Large intestine (tissue), 3 donors: ENCODE measurements at regions not wholly inside any gene's neighbourhood (a gene's known extent, or its start where the extent isn't known, plus 50 kb on each side); places are given as distances from the start of the nearest gene placed in this dataset.
"Not testable (repeated sequence)": the region's sequence is repeated elsewhere in the genome, so short reads cannot be mapped to it uniquely, and the experiment has no call there.

ENCODE experiments used
- DNase-seq, 2 donors: peaks; one replicate each; pipeline versions ENCODE4 v3.0.0 to v3.0.0-alpha.2; 2013
- H3K27ac ChIP-seq: one replicate; pipeline ENCODE4 v1.5.1; 2013; ENCODE audit warnings: low read length
- H3K27me3 ChIP-seq: 2 replicates; pipeline ENCODE4 v1.6.1; 2013; ENCODE audit warnings: low read length; ENCODE audit not compliant: control insufficient read depth, insufficient read depth
- H3K36me3 ChIP-seq: 2 replicates; pipeline ENCODE4 v1.6.1; 2013; ENCODE audit warnings: low read length; ENCODE audit not compliant: control insufficient read depth, insufficient read depth
- H3K4me1 ChIP-seq: one replicate; pipeline ENCODE4 v1.6.1; 2013; ENCODE audit warnings: low read length; ENCODE audit not compliant: control insufficient read depth, insufficient read depth
- H3K4me3 ChIP-seq: one replicate; pipeline ENCODE4 v1.5.1; 2013; ENCODE audit warnings: low read length
- H3K9me3 ChIP-seq: one replicate; pipeline ENCODE4 v1.6.1; 2013; ENCODE audit warnings: mild to moderate bottlenecking, low read depth, low read length, moderate library complexity; ENCODE audit not compliant: control insufficient read depth
- WGBS: methylation state at CpG from one replicate; pipeline ENCODE4 v1.1.5; 2013; ENCODE audit warnings: low lambda C conversion rate; ENCODE audit not compliant: insufficient coverage; 5-methylcytosine and 5-hydroxymethylcytosine counted together

GRCh38 chr3:109973733-109974132 is 636.4 kb upstream of the DPPA4 start:
- H3K27ac ChIP-seq, result no peak overlapping the region
- DNase-seq, result no peak
- no peaks in the 10 kb centered on the region for H3K36me3 ChIP-seq
- H3K4me1 ChIP-seq, result no peaks in the 10 kb centered on the region
- H3K27me3 ChIP-seq, result no peaks in the 10 kb centered on the region
- WGBS, result 67% methylated on average over 3 of the region's 4 CpGs
- no peaks in the 10 kb centered on the region for H3K9me3 ChIP-seq
- no peak overlapping the region for H3K4me3 ChIP-seq

GRCh38 chr3:109977897-109978296 is 640.6 kb upstream of the DPPA4 start:
- no peaks in the 10 kb centered on the region for H3K36me3 ChIP-seq
- no peaks in the 10 kb centered on the region for H3K4me1 ChIP-seq
- DNase-seq, result no peak
- H3K27ac ChIP-seq, result no peak overlapping the region
- H3K27me3 ChIP-seq, result no peaks in the 10 kb centered on the region
- H3K4me3 ChIP-seq, result no peak overlapping the region
- H3K9me3 ChIP-seq, result no peaks in the 10 kb centered on the region
- WGBS, result no CpG with 5 or more reads among the region's 4 CpGs

- no CpG with 5 or more reads among the region's 1 CpG for WGBS
- no peak for DNase-seq
- Histone ChIP-seq H3K9me3 (no peaks in the 10 kb centered on the region), H3K27me3 (no peaks in the 10 kb centered on the region), H3K4me1 (no peaks in the 10 kb centered on the region), H3K36me3 (no peaks in the 10 kb centered on the region), H3K27ac (no peak overlapping the region), H3K4me3 (no peak overlapping the region)
These were observed 644.9 kb upstream of the DPPA4 start for GRCh38 chr3:109982201-109982600.

GRCh38 chr3:109984976-109985375 is 647.6 kb upstream of the DPPA4 start:
- no peaks in the 10 kb centered on the region for H3K4me1 ChIP-seq
- H3K27me3 ChIP-seq, result no peaks in the 10 kb centered on the region
- H3K36me3 ChIP-seq, result no peaks in the 10 kb centered on the region
- H3K9me3 ChIP-seq, result no peaks in the 10 kb centered on the region
- no peak overlapping the region for H3K4me3 ChIP-seq
- DNase-seq, result no peak
- no peak overlapping the region for H3K27ac ChIP-seq

- H3K27me3 ChIP-seq, result no peaks in the 10 kb centered on the region
- H3K36me3 ChIP-seq, result no peaks in the 10 kb centered on the region
- no peak for DNase-seq
- H3K9me3 ChIP-seq, result no peaks in the 10 kb centered on the region
- no CpG with 5 or more reads among the region's 1 CpG for WGBS
- no peaks in the 10 kb centered on the region for H3K4me1 ChIP-seq
- no peak overlapping the region for H3K4me3 ChIP-seq
- no peak overlapping the region for H3K27ac ChIP-seq
These were observed 648.7 kb upstream of the DPPA4 start for GRCh38 chr3:109985943-109986555.

GRCh38 chr3:109994853-109995252 is 657.5 kb upstream of the DPPA4 start:
- no peaks in the 10 kb centered on the region for H3K4me1 ChIP-seq
- no peaks in the 10 kb centered on the region for H3K36me3 ChIP-seq
- no peaks in the 10 kb centered on the region for H3K9me3 ChIP-seq
- no peak overlapping the region for H3K27ac ChIP-seq
- H3K4me3 ChIP-seq, result no peak overlapping the region
- H3K27me3 ChIP-seq, result no peaks in the 10 kb centered on the region
- WGBS, result 100% methylated on average over 1 of the region's 9 CpGs
- DNase-seq, result no peak

GRCh38 chr3:109995377-109995776 is 658.0 kb upstream of the DPPA4 start:
- no peak for DNase-seq
- no peaks in the 10 kb centered on the region for H3K4me1 ChIP-seq
- H3K36me3 ChIP-seq, result no peaks in the 10 kb centered on the region
- H3K9me3 ChIP-seq, result no peaks in the 10 kb centered on the region
- H3K27me3 ChIP-seq, result no peaks in the 10 kb centered on the region
- no peak overlapping the region for H3K4me3 ChIP-seq
- H3K27ac ChIP-seq, result no peak overlapping the region

- not testable (repeated sequence) for DNase-seq, H3K9me3 ChIP-seq, H3K27ac ChIP-seq, H3K4me3 ChIP-seq, H3K27me3 ChIP-seq, H3K4me1 ChIP-seq, H3K36me3 ChIP-seq
- no CpG with 5 or more reads among the region's 4 CpGs for WGBS
These were observed 664.6 kb upstream of the DPPA4 start for GRCh38 chr3:110001905-110002304.

GRCh38 chr3:110006913-110007312 is 669.6 kb upstream of the DPPA4 start:
- WGBS, result no CpG with 5 or more reads among the region's 3 CpGs
- DNase-seq, result no peak
- Histone ChIP-seq H3K27ac (no peak overlapping the region), H3K36me3 (no peaks in the 10 kb centered on the region), H3K9me3 (no peaks in the 10 kb centered on the region), H3K4me1 (no peaks in the 10 kb centered on the region), H3K4me3 (no peak overlapping the region), H3K27me3 (no peaks in the 10 kb centered on the region)

GRCh38 chr3:110015231-110015963 is 678.1 kb upstream of the DPPA4 start:
- no peaks in the 10 kb centered on the region for H3K27me3 ChIP-seq
- no peak for DNase-seq
- no peak overlapping the region for H3K27ac ChIP-seq
- H3K36me3 ChIP-seq, result no peaks in the 10 kb centered on the region
- no peaks in the 10 kb centered on the region for H3K9me3 ChIP-seq
- no peak overlapping the region for H3K4me3 ChIP-seq
- 94% methylated on average over 2 of the region's 4 CpGs for WGBS
- H3K4me1 ChIP-seq, result no peaks in the 10 kb centered on the region

- Histone ChIP-seq H3K27me3 (no peaks in the 10 kb centered on the region), H3K36me3 (no peaks in the 10 kb centered on the region), H3K4me1 (no peaks in the 10 kb centered on the region), H3K4me3 (no peak overlapping the region), H3K27ac (no peak overlapping the region), H3K9me3 (no peaks in the 10 kb centered on the region)
- no peak for DNase-seq
- WGBS, result 92% methylated on average over 2 of the region's 3 CpGs
These were observed 679.0 kb upstream of the DPPA4 start for GRCh38 chr3:110016235-110016815.
